ENCODE measurements at regions not wholly inside any gene's neighbourhood (a gene's known extent, or its start where the extent isn't known, plus 50 kb on each side); places are given as distances from the start of the nearest gene placed in this dataset.

- no peaks in the 10 kb centered on the region for H3K9me3 ChIP-seq (ENCODE audit: control insufficient read depth in 1 of 2, insufficient read depth in 1 of 2, low read depth in 1 of 2, low read length in 2 of 2)
- no peak overlapping the region for H3K4me3 ChIP-seq (replicated peaks in 1 of 2; ENCODE audit: low read depth in 1 of 2, low read length in 2 of 2)
- no peak overlapping the region for H3K9ac ChIP-seq (ENCODE audit: low read length)
- no peaks in the 10 kb centered on the region for H3K27me3 ChIP-seq (ENCODE audit: insufficient read depth, low read length)
- H3K9me2 ChIP-seq (ENCODE audit: insufficient read depth): 0 out of 2 replicates have a peak, but pooled peaks cover 3% of the 10 kb centered on the region
- TF ChIP-seq SRF (IDR thresholded peaks at IDR 0.05; ENCODE audit: low read depth): no peak
- no peak for TF ChIP-seq MAX (IDR thresholded peaks at IDR 0.05)
- no peak for TF ChIP-seq EZH2phosphoT487 (IDR thresholded peaks at IDR 0.05; ENCODE audit: borderline replicate concordance)
- TF ChIP-seq ZBTB33 (IDR thresholded peaks at IDR 0.05; ENCODE audit: extremely low read depth, insufficient replicate concordance, low read length): no peak
- TF ChIP-seq CTCF (IDR thresholded peaks at IDR 0.05 in 2 of 3, conservative IDR thresholded peaks at IDR 0.05 in 1 of 3; ENCODE audit: borderline replicate concordance in 1 of 3, insufficient read depth in 1 of 3, low read depth in 2 of 3, low read length in 2 of 3): no peak
- no peak for TF ChIP-seq SP1 (IDR thresholded peaks at IDR 0.05; ENCODE audit: low read depth)
- TF ChIP-seq POLR2AphosphoS5 (IDR thresholded peaks at IDR 0.05; ENCODE audit: low read depth, low read length): no peak
- intact Hi-C loops (cut with micrococcal nuclease): no loop called here
- ATAC-seq (peak; percentile 23), DNase-seq (ENCODE audit: low read depth, low spot score) (no peak)
- BruUV-seq (replicated peaks): no TSS peak
- peaks cover 7 to 31% of the 10 kb centered on the region in 2 experiments; a peak in 3 of 4 replicates for H3K4me1 ChIP-seq (ENCODE audit: control insufficient read depth in 1 of 2, insufficient read depth in 2 of 2, low read length in 2 of 2)
- no peaks in the 10 kb centered on the region for H4K20me1 ChIP-seq (ENCODE audit: insufficient read depth)
- ChIA-PET POLR2A (no interaction called here), CTCF (no interaction called here), RAD21 (ENCODE audit: low non-redundant PET in 1 of 2, low total read pairs in 2 of 2, uncharacterized antibody in 2 of 2, unreplicated experiment in 2 of 2) (no interaction called here)
- peak overlapping the region; percentile 88 for H2AFZ ChIP-seq (ENCODE audit: low read depth, low read length, poor library complexity, severe bottlenecking)
- H3K4me2 ChIP-seq (ENCODE audit: low read length): peak overlapping the region; percentile 56
- H3K79me2 ChIP-seq (ENCODE audit: insufficient read depth, low read length): no peaks in the 10 kb centered on the region
- H3K27ac ChIP-seq (ENCODE audit: low read depth, low read length): no peak overlapping the region; the same call in 1 of the 2 replicates
- no peaks in the 10 kb centered on the region for H3K36me3 ChIP-seq (ENCODE audit: control insufficient read depth in 1 of 2, insufficient read depth in 2 of 2, low read length in 2 of 2)
These were observed 84.2 kb upstream of the ID2 start for GRCh38 chr2:8597559-8598225.
